ENCODE measurements at regions not wholly inside any gene's neighbourhood (a gene's known extent, or its start where the extent isn't known, plus 50 kb on each side); places are given as distances from the start of the nearest gene placed in this dataset.

DNA sequence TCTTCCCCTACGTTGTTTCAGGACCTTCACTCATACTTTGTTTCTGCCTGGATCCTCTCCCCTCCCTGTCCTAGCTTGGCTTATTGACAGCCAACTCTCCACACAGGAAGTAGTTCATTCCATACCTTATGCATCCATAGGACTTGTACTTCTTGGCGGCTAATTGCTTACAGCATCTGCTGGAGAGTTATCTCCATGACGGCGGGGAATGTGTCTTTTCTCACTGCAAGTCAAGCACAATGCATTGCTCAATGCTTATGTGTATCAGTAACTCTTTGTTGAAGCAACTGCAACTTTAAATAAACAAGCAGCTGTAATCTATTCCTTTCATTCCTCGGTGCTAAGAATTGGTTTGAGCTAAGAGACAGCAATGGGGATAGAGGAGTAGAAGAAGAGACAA, 551.3 kb upstream of the EPHA7 start:
- Histone ChIP-seq H3K36me3 (ENCODE audit: insufficient read depth, insufficient read length, low read length) (no peaks in the 10 kb centered on the region), H3K4me3 (ENCODE audit: insufficient read length, low read depth) (no peak overlapping the region), H3K9me3 (ENCODE audit: insufficient read depth, low read length) (no peaks in the 10 kb centered on the region), H3K27me3 (ENCODE audit: insufficient read depth, insufficient read length) (no peaks in the 10 kb centered on the region), H3K9ac (ENCODE audit: insufficient read length, low read depth) (no peak overlapping the region), H3K4me1 (ENCODE audit: insufficient read depth, insufficient read length) (no peaks in the 10 kb centered on the region)
- no peak for TF ChIP-seq ZNF274 (IDR thresholded peaks at IDR 0.05; ENCODE audit: low read depth, low read length)
- TF ChIP-seq SUZ12 (IDR thresholded peaks at IDR 0.05; ENCODE audit: extremely low read depth, insufficient read depth, insufficient read length) = no peak
- TF ChIP-seq YY1 (IDR thresholded peaks at IDR 0.05; ENCODE audit: insufficient read depth, insufficient read length) = no peak
- no peak for DNase-seq (ENCODE audit: low read depth, low spot score)

DNA sequence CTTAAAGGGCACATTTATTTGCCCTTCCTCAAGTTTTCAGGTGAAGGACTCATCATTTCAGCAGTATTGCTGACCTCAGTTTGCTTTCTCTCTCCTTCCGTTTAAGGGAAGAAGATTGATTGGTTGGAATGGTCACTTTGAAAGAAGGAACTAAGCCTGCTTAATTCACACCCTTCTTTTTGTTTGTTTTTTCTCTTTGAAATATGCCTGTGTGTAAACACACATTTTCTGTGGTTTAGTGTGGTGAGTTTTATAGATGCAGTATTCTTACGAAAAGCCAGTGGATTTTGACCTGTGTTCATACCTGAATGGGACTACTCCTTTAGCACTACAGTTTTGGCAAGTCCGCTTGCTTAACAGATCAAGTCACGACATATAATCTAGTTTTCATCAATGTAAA, 548.8 kb upstream of the EPHA7 start:
- Histone ChIP-seq H3K27me3 (ENCODE audit: insufficient read depth, insufficient read length) (no peaks in the 10 kb centered on the region), H3K36me3 (ENCODE audit: insufficient read depth, insufficient read length, low read length) (no peaks in the 10 kb centered on the region), H3K9ac (ENCODE audit: insufficient read length, low read depth) (no peak overlapping the region), H3K4me3 (ENCODE audit: insufficient read length, low read depth) (no peak overlapping the region), H3K9me3 (ENCODE audit: insufficient read depth, low read length) (no peaks in the 10 kb centered on the region), H3K4me1 (ENCODE audit: insufficient read depth, insufficient read length) (no peaks in the 10 kb centered on the region)
- no peak for DNase-seq (ENCODE audit: low read depth, low spot score)
- TF ChIP-seq YY1 (IDR thresholded peaks at IDR 0.05; ENCODE audit: insufficient read depth, insufficient read length) (no peak), ZNF274 (IDR thresholded peaks at IDR 0.05; ENCODE audit: low read depth, low read length) (no peak), SUZ12 (IDR thresholded peaks at IDR 0.05; ENCODE audit: extremely low read depth, insufficient read depth, insufficient read length) (no peak)

- TF ChIP-seq YY1 (IDR thresholded peaks at IDR 0.05; ENCODE audit: insufficient read depth, insufficient read length) (no peak), ZNF274 (IDR thresholded peaks at IDR 0.05; ENCODE audit: low read depth, low read length) (no peak), SUZ12 (IDR thresholded peaks at IDR 0.05; ENCODE audit: extremely low read depth, insufficient read depth, insufficient read length) (no peak)
- Histone ChIP-seq H3K36me3 (ENCODE audit: insufficient read depth, insufficient read length, low read length) (no peaks in the 10 kb centered on the region), H3K9ac (ENCODE audit: insufficient read length, low read depth) (no peak overlapping the region), H3K9me3 (ENCODE audit: insufficient read depth, low read length) (no peaks in the 10 kb centered on the region), H3K27me3 (ENCODE audit: insufficient read depth, insufficient read length) (no peaks in the 10 kb centered on the region), H3K4me3 (ENCODE audit: insufficient read length, low read depth) (no peak overlapping the region), H3K4me1 (ENCODE audit: insufficient read depth, insufficient read length) (no peaks in the 10 kb centered on the region)
- no peak for DNase-seq (ENCODE audit: low read depth, low spot score)
Observed at GRCh38 chr6:93964926-93965325, 545.6 kb upstream of the EPHA7 start.

DNA sequence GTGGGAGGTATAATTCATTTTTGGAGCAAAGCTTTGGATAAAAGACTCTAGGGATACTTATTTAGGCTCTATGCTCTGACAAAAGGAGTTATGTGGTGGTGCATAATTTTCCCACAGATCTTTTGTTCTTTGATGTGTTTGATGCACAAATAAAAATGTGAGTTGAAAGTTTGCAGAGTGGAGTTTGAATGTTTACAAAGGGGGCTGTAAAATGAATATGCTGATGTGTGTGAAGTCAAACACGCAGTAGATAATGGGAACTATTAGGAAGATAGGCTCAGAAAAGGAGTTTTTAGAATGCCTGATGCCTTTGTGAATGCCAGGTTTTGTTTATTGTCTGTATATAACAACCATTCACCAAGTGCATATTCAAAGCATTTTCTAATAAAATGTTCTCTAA, 545.0 kb upstream of the EPHA7 start:
- Histone ChIP-seq H3K4me1 (ENCODE audit: insufficient read depth, insufficient read length) (no peaks in the 10 kb centered on the region), H3K9me3 (ENCODE audit: insufficient read depth, low read length) (no peaks in the 10 kb centered on the region), H3K9ac (ENCODE audit: insufficient read length, low read depth) (no peak overlapping the region), H3K27me3 (ENCODE audit: insufficient read depth, insufficient read length) (no peaks in the 10 kb centered on the region), H3K36me3 (ENCODE audit: insufficient read depth, insufficient read length, low read length) (no peaks in the 10 kb centered on the region), H3K4me3 (ENCODE audit: insufficient read length, low read depth) (no peak overlapping the region)
- no peak for DNase-seq (ENCODE audit: low read depth, low spot score)
- no peak for TF ChIP-seq YY1 (IDR thresholded peaks at IDR 0.05; ENCODE audit: insufficient read depth, insufficient read length)
- no peak for TF ChIP-seq SUZ12 (IDR thresholded peaks at IDR 0.05; ENCODE audit: extremely low read depth, insufficient read depth, insufficient read length)
- no peak for TF ChIP-seq ZNF274 (IDR thresholded peaks at IDR 0.05; ENCODE audit: low read depth, low read length)

- Histone ChIP-seq H3K4me1 (ENCODE audit: insufficient read depth, insufficient read length) (no peaks in the 10 kb centered on the region), H3K9me3 (ENCODE audit: insufficient read depth, low read length) (no peaks in the 10 kb centered on the region), H3K4me3 (ENCODE audit: insufficient read length, low read depth) (no peak overlapping the region), H3K27me3 (ENCODE audit: insufficient read depth, insufficient read length) (no peaks in the 10 kb centered on the region), H3K36me3 (ENCODE audit: insufficient read depth, insufficient read length, low read length) (no peaks in the 10 kb centered on the region), H3K9ac (ENCODE audit: insufficient read length, low read depth) (no peak overlapping the region)
- no peak for DNase-seq (ENCODE audit: low read depth, low spot score)
- TF ChIP-seq ZNF274 (IDR thresholded peaks at IDR 0.05; ENCODE audit: low read depth, low read length) = no peak
- no peak for TF ChIP-seq YY1 (IDR thresholded peaks at IDR 0.05; ENCODE audit: insufficient read depth, insufficient read length)
- TF ChIP-seq SUZ12 (IDR thresholded peaks at IDR 0.05; ENCODE audit: extremely low read depth, insufficient read depth, insufficient read length) = no peak
Observed at GRCh38 chr6:93962566-93962965, 543.2 kb upstream of the EPHA7 start.

GRCh38 chr6:93954584-93954983, 535.2 kb upstream of the EPHA7 start:
- Histone ChIP-seq H3K9ac (ENCODE audit: insufficient read length, low read depth) (no peak overlapping the region), H3K36me3 (ENCODE audit: insufficient read depth, insufficient read length, low read length) (no peaks in the 10 kb centered on the region), H3K27me3 (ENCODE audit: insufficient read depth, insufficient read length) (no peaks in the 10 kb centered on the region), H3K4me1 (ENCODE audit: insufficient read depth, insufficient read length) (no peaks in the 10 kb centered on the region), H3K4me3 (ENCODE audit: insufficient read length, low read depth) (no peak overlapping the region), H3K9me3 (ENCODE audit: insufficient read depth, low read length) (no peaks in the 10 kb centered on the region)
- DNase-seq (ENCODE audit: low read depth, low spot score) = no peak
- no peak for TF ChIP-seq ZNF274 (IDR thresholded peaks at IDR 0.05; ENCODE audit: low read depth, low read length)
- TF ChIP-seq SUZ12 (IDR thresholded peaks at IDR 0.05; ENCODE audit: extremely low read depth, insufficient read depth, insufficient read length) = no peak
- TF ChIP-seq YY1 (IDR thresholded peaks at IDR 0.05; ENCODE audit: insufficient read depth, insufficient read length) = no peak

GRCh38 chr6:93943661-93944060, 524.3 kb upstream of the EPHA7 start:
- no peaks in the 10 kb centered on the region for H3K4me1 ChIP-seq (ENCODE audit: insufficient read depth, insufficient read length)
- H3K9me3 ChIP-seq (ENCODE audit: insufficient read depth, low read length) = no peaks in the 10 kb centered on the region
- TF ChIP-seq ZNF274 (IDR thresholded peaks at IDR 0.05; ENCODE audit: low read depth, low read length) = no peak
- no peaks in the 10 kb centered on the region for H3K36me3 ChIP-seq (ENCODE audit: insufficient read depth, insufficient read length, low read length)
- H3K4me3 ChIP-seq (ENCODE audit: insufficient read length, low read depth) = no peak overlapping the region
- no peak for DNase-seq (ENCODE audit: low read depth, low spot score)
- H3K9ac ChIP-seq (ENCODE audit: insufficient read length, low read depth) = no peak overlapping the region
- no peaks in the 10 kb centered on the region for H3K27me3 ChIP-seq (ENCODE audit: insufficient read depth, insufficient read length)

DNA sequence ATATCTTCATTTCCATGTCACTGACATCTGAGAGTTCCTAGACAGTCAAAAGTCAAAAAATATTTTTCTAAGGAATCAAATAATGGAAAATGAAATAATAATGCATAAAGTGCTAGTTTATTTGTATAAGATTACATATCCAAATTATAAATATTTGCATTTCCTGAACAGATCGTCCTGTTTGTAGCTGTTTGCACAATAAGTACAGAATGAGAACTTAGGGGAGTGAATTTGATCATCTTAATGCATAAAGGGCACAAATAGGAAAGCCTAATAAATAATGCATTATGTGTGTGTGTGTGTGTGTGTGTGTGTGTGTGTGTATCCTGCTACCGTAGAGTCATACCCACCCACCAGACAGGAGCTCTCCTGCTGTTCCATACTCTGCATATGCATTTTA, 521.0 kb upstream of the EPHA7 start:
- Histone ChIP-seq H3K4me3 (ENCODE audit: insufficient read length, low read depth) (no peak overlapping the region), H3K9ac (ENCODE audit: insufficient read length, low read depth) (no peak overlapping the region), H3K4me1 (ENCODE audit: insufficient read depth, insufficient read length) (no peaks in the 10 kb centered on the region), H3K27me3 (ENCODE audit: insufficient read depth, insufficient read length) (no peaks in the 10 kb centered on the region), H3K9me3 (ENCODE audit: insufficient read depth, low read length) (no peaks in the 10 kb centered on the region), H3K36me3 (ENCODE audit: insufficient read depth, insufficient read length, low read length) (no peaks in the 10 kb centered on the region)
- TF ChIP-seq ZNF274 (IDR thresholded peaks at IDR 0.05; ENCODE audit: low read depth, low read length) (no peak), SUZ12 (IDR thresholded peaks at IDR 0.05; ENCODE audit: extremely low read depth, insufficient read depth, insufficient read length) (no peak)
- DNase-seq (ENCODE audit: low read depth, low spot score) = no peak

Data from NT2/D1 (cell line).